SJCRH30 (cell line): ENCODE measurements at regions not wholly inside any gene's neighbourhood (a gene's known extent, or its start where the extent isn't known, plus 50 kb on each side); places are given as distances from the start of the nearest gene placed in this dataset.
A peak's percentile ranks its signal among the peaks of the same experiment; 100 is the strongest.

Experiments
- DNase-seq, 2 experiments: peaks; one replicate each; pipeline ENCODE4 v3.0.0-alpha.2; 2015 to 2020
- H3K27ac ChIP-seq: fragments of 250-450 bp; sonication (Bioruptor Pico); 2 replicates; pipeline ENCODE4 v1.5.1; 2020; ENCODE audit warnings: mild to moderate bottlenecking, moderate library complexity
- H3K27me3 ChIP-seq: fragments of 250-450 bp; sonication (Bioruptor Pico); 2 replicates; pipeline ENCODE4 v1.5.1; 2020; ENCODE audit warnings: mild to moderate bottlenecking, moderate library complexity
- H3K36me3 ChIP-seq: fragments of 250-450 bp; sonication (Bioruptor Pico); 2 replicates; pipeline ENCODE4 v1.5.1; 2020; ENCODE audit warnings: mild to moderate bottlenecking, moderate library complexity
- H3K4me1 ChIP-seq: fragments of 250-450 bp; sonication (Bioruptor Pico); 2 replicates; pipeline ENCODE4 v1.5.1; 2020; ENCODE audit warnings: mild to moderate bottlenecking, moderate library complexity
- H3K4me3 ChIP-seq: fragments of 250-450 bp; sonication (Bioruptor Pico); 2 replicates; pipeline ENCODE4 v1.5.1; 2020; ENCODE audit warnings: mild to moderate bottlenecking, moderate library complexity
- H3K9me3 ChIP-seq: fragments of 250-450 bp; sonication (Bioruptor Pico); replicated peaks from 2 replicates; pipeline ENCODE4 v1.5.1; 2020; ENCODE audit warnings: mild to moderate bottlenecking, moderate library complexity

DNA sequence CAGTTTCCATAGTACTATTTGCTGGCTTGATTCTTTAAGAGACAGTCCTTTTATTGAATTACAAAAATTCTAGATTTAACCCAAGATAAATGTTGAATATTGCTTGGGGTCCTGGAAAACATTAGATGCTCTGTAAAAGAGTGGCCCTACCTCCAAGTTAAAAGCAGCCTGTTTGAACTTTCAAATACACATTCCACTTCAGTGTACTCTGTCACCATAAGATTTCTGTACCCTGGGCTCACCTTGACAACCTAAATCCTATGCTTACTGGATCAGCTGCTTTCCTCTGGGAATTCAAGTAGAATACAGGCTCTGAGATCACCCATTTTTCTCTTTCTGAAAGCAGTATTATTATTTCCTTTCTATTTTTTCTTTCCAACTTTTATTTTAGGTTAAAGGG, 107.7 kb upstream of the DCN start:
- Histone ChIP-seq H3K9me3 (no peaks in the 10 kb centered on the region), H3K4me1 (no peaks in the 10 kb centered on the region), H3K27me3 (no peaks in the 10 kb centered on the region), H3K36me3 (no peaks in the 10 kb centered on the region), H3K4me3 (no peak overlapping the region), H3K27ac (no peak overlapping the region)
- no peak for DNase-seq

DNA sequence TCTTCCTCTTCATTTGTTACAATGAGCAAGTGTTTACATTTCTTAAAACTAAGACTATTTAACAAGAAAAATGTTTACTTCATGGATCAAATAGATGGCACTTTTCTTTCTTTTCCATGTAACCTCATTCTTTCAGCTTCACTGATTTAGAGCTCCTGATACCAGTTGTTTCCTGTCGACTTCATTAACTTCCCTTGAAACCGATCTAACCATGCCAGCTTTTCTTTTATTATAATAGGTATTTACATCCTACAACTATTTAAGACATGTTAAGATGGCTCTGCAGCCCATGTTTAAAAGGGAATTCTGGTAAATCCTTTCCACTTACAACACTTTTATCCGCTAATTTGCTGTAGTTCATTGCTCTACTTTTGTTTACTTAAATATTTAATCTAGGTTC, 107.3 kb upstream of the DCN start:
- H3K4me1 ChIP-seq, result no peaks in the 10 kb centered on the region
- no peak overlapping the region for H3K27ac ChIP-seq
- H3K36me3 ChIP-seq, result no peaks in the 10 kb centered on the region
- peak in 1 of 2 experiments; percentile 6 for DNase-seq
- no peak overlapping the region for H3K4me3 ChIP-seq
- H3K27me3 ChIP-seq, result no peaks in the 10 kb centered on the region
- H3K9me3 ChIP-seq, result no peaks in the 10 kb centered on the region

DNA sequence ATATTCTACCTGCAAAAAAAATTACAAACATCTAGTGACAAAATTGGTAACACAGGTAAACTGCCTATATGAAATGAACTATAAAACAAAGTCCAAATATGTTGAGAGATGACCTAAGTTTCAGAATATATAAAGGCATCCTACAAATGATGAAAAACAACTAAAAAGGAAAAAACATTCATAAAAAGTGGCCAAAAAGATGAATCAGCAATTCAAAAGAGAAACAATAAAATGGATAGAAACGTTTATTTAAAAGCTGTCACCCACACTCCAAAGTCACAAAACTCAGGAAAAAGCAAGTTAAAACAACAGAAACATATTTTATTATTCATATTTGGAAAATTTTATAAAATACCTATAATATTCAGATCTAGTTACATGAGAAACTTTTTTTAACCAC, 106.5 kb upstream of the DCN start:
- no peak overlapping the region for H3K27ac ChIP-seq
- no peaks in the 10 kb centered on the region for H3K9me3 ChIP-seq
- H3K36me3 ChIP-seq, result no peaks in the 10 kb centered on the region
- H3K27me3 ChIP-seq, result no peaks in the 10 kb centered on the region
- no peaks in the 10 kb centered on the region for H3K4me1 ChIP-seq
- DNase-seq, result no peak
- no peak overlapping the region for H3K4me3 ChIP-seq

DNA sequence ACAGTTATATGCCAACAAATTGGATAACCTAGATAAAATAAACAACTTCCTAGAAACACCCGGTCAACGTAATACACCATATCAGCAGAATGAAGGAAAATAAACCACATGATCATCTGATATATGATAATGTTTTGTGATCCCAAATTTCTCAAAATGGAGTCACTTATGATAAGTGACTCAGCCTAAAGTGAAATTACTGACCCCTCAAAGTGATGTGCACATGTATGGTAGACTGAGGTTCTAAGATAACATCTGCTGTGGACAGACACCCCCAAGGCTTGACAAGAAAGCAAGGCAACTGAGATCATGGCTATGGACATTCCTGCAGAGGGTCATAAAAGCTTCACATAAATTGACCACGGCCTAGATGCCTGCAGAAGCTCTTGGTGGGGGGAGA, 105.1 kb upstream of the DCN start:
- no peaks in the 10 kb centered on the region for H3K36me3 ChIP-seq
- no peaks in the 10 kb centered on the region for H3K9me3 ChIP-seq
- H3K27me3 ChIP-seq, result no peaks in the 10 kb centered on the region
- no peak for DNase-seq
- no peak overlapping the region for H3K4me3 ChIP-seq
- H3K27ac ChIP-seq, result no peak overlapping the region
- no peaks in the 10 kb centered on the region for H3K4me1 ChIP-seq

DNA sequence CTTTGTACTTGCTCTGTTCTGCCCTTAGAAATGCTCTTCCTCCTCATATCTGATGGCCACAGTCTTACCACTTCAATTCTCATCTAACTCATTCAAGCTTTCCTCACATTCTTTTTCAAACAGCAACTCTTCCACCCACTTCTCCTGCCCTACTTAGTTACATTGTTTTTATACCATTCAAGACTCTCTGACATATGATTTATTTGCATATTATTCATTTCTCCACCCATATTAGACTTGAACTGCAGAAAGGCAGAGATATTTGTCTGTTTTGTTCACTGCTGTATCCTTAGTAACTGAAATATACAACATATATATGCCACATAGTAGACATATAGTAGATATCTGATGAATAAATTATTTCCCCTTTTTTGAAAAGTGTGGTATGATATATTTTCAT, 95.5 kb upstream of the DCN start:
- H3K27me3 ChIP-seq, result no peaks in the 10 kb centered on the region
- H3K36me3 ChIP-seq, result no peaks in the 10 kb centered on the region
- no peak overlapping the region for H3K27ac ChIP-seq
- DNase-seq, result no peak
- H3K9me3 ChIP-seq, result no peaks in the 10 kb centered on the region
- H3K4me3 ChIP-seq, result no peak overlapping the region
- H3K4me1 ChIP-seq, result no peaks in the 10 kb centered on the region

DNA sequence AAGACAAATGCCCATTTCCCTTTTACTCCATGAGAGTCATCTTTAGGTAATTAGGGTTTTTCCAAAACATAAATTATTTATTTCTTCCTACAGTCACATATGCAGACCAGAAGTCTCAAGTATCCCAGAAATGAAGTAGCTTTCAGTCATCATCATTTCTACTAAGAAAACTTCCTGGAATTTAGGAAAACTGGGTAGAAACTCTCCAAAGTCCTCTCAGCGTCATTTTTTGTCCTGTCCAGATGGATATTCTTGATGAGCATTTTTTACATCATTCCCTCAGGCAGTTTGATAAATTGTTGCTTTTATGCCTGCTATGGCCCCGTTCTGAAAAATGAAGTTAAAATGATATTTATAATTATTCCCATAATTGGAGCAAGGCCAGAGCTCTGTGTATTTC, 93.9 kb upstream of the DCN start:
- Histone ChIP-seq H3K4me3 (no peak overlapping the region), H3K36me3 (no peaks in the 10 kb centered on the region), H3K4me1 (peaks cover 2% of the 10 kb centered on the region; the same call in 1 of the 2 replicates), H3K27ac (no peak overlapping the region), H3K9me3 (no peaks in the 10 kb centered on the region), H3K27me3 (no peaks in the 10 kb centered on the region)
- no peak for DNase-seq

DNA sequence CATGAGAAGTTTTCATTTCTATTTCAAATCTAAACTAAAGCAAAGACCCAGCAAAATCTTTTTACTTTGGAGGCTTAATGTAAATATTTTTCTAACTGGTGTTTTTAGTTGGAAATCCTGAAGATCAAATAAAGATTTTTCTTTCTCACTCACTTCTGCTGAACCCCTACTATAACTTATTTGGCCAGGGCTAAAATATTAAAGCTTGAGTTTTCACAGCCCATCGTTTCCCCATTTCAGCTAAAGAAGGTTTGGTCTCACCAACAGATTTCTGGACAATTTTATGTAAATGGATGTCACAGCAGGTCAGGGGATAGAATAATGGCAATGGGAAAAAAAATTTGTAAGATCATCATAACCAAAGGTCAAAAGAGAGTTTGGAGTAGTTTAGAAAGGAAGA, 92.7 kb upstream of the DCN start:
- H3K27ac ChIP-seq, result no peak overlapping the region
- H3K27me3 ChIP-seq, result no peaks in the 10 kb centered on the region
- H3K4me3 ChIP-seq, result no peak overlapping the region
- no peak for DNase-seq
- no peaks in the 10 kb centered on the region for H3K9me3 ChIP-seq
- H3K4me1 ChIP-seq, result peaks cover 2% of the 10 kb centered on the region; the same call in 1 of the 2 replicates
- H3K36me3 ChIP-seq, result no peaks in the 10 kb centered on the region

DNA sequence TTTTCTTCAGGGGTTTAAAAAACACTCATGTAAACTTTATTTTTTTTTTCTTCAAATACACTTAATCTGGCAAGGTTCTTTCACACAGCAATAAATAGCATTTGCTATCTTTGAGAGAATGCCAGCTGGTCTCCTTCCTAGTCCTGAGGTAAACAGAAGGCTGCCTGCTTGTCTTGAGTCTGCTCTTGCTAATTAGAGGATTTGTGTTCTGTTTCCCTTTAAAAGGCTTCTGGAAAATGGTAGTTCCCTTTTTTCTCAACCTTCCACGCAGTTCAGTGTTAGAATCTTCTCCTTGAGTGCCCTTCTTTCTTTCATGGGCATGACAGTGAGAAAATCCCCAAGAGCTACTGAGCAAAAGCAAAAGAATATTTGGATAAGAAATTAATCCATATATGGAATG, 92.3 kb upstream of the DCN start:
- H3K27me3 ChIP-seq, result no peaks in the 10 kb centered on the region
- H3K27ac ChIP-seq, result no peak overlapping the region
- peaks cover 2% of the 10 kb centered on the region; the same call in 1 of the 2 replicates for H3K4me1 ChIP-seq
- no peaks in the 10 kb centered on the region for H3K36me3 ChIP-seq
- H3K4me3 ChIP-seq, result no peak overlapping the region
- no peaks in the 10 kb centered on the region for H3K9me3 ChIP-seq
- DNase-seq, result no peak

DNA sequence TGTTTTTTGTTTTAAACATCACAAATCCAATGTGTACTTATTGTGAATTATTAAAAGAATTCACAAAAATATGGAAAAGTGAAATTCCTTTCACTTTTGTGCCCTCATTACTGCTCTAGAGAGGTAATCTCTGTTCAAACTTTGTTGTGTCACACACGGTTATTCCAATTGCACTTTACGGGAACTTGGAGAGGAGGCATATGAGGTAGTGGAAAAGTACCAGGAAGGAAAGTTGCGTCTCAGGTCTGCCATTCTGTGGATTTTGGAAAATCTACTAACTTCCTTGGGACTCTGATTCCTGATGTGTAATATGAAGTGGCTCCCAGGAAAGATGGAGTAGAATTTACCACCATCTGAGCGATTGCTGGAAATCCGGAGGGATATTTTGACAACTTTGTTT, 90.9 kb upstream of the DCN start:
- H3K9me3 ChIP-seq, result no peaks in the 10 kb centered on the region
- no peak for DNase-seq
- H3K27ac ChIP-seq, result no peak overlapping the region
- no peaks in the 10 kb centered on the region for H3K27me3 ChIP-seq
- H3K36me3 ChIP-seq, result no peaks in the 10 kb centered on the region
- H3K4me1 ChIP-seq, result peaks cover 2% of the 10 kb centered on the region; the same call in 1 of the 2 replicates
- no peak overlapping the region for H3K4me3 ChIP-seq

DNA sequence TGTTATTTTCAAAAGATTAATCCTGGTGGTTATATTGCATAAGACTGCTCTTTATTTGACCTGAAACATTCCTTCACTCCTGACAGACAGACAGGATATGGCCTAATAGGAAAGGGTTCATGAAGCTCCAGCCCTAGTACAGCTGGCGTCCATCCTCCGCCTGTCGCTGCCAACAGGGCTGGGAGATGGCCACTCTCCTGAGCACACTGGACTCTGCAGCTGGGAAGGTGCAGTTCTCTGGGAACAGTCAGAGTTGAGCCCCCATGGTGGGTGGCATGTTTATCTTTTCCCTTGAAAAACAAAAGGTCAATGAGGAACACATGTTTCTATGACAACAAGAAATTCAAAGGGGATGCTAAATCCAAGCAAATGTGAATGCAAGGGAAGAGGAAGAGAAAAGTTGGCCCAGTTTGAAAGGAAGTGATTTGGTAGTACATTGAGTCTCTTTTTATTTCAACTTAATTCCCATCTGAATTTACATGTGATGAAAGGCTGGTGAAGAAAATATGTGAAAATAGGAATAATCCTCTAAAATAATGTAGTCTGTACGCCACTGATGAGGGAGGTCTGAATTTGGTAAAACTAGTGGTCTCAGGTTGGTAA, 89.9 kb upstream of the DCN start:
- Histone ChIP-seq H3K9me3 (no peaks in the 10 kb centered on the region), H3K27ac (no peak overlapping the region), H3K4me3 (no peak overlapping the region), H3K4me1 (peaks cover 2% of the 10 kb centered on the region; the same call in 1 of the 2 replicates), H3K36me3 (no peaks in the 10 kb centered on the region), H3K27me3 (no peaks in the 10 kb centered on the region)
- DNase-seq, result peak; percentile 18 to 26

DNA sequence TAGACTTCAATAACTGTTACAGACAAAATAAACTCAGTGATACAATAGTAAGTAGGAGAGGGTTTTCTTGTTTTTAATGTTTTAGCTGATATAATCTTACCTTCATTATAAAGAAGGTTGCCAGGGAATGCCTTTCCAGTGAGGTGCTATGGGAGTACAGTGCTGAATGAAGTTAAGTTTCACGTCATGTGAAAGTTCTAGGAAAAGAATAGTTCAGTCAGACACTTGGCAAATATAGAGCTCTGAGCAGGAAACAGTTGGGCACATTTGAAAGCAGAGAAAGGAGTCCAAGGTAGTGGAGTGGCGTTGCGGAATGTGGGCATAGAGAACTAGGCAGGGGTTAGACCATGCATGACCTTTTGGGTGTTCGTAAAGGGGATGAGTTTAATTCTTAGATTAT, 88.6 kb upstream of the DCN start:
- no peak for DNase-seq
- Histone ChIP-seq H3K9me3 (no peaks in the 10 kb centered on the region), H3K27ac (no peak overlapping the region), H3K36me3 (no peaks in the 10 kb centered on the region), H3K4me1 (peaks cover 2% of the 10 kb centered on the region; the same call in 1 of the 2 replicates), H3K4me3 (no peak overlapping the region), H3K27me3 (no peaks in the 10 kb centered on the region)

DNA sequence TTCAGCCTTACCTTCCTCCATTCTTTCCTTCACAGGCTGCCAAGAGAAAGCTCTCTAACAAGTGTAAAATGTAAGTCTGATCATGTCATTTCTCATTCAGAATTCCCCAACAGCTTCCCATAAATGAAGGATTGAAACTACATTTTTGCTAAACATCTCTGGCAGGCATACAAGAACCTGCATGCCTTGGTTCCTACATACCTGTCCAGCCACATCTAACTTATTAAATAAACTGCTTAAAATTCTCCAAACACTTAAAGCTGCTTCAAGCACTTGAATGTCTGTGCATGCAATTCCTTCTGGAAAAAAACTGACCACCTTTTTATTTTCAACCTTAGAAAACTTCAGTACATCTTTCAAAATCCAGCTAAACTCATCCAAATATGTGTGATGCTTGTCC, 84.4 kb upstream of the DCN start:
- H3K27ac ChIP-seq, result no peak overlapping the region
- no peaks in the 10 kb centered on the region for H3K36me3 ChIP-seq
- H3K9me3 ChIP-seq, result no peaks in the 10 kb centered on the region
- H3K4me3 ChIP-seq, result no peak overlapping the region
- H3K4me1 ChIP-seq, result no peaks in the 10 kb centered on the region; the same call in 1 of the 2 replicates
- DNase-seq, result no peak
- H3K27me3 ChIP-seq, result no peaks in the 10 kb centered on the region

DNA sequence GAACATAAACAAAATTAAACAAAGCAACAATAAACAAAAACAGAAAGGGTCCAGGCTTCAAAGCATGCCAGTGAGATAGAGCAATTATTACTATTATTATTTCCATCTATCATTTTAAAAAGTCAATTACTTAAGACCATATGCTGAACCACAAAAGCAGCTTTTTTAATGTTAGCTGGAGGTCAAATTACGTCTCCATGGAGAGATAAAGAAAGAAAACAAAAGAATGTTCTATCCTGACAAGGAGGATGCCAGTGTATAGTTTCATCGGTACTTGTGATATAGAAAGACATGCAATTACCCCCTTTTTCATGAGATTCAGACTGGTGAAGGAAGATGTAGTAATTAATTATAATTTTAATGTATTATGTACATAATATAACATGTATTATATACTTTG, 81.6 kb upstream of the DCN start:
- Histone ChIP-seq H3K36me3 (no peaks in the 10 kb centered on the region), H3K4me1 (no peaks in the 10 kb centered on the region), H3K27ac (no peak overlapping the region), H3K27me3 (no peaks in the 10 kb centered on the region), H3K9me3 (no peaks in the 10 kb centered on the region; the same call in 1 of the 2 replicates), H3K4me3 (no peak overlapping the region)
- DNase-seq, result no peak

DNA sequence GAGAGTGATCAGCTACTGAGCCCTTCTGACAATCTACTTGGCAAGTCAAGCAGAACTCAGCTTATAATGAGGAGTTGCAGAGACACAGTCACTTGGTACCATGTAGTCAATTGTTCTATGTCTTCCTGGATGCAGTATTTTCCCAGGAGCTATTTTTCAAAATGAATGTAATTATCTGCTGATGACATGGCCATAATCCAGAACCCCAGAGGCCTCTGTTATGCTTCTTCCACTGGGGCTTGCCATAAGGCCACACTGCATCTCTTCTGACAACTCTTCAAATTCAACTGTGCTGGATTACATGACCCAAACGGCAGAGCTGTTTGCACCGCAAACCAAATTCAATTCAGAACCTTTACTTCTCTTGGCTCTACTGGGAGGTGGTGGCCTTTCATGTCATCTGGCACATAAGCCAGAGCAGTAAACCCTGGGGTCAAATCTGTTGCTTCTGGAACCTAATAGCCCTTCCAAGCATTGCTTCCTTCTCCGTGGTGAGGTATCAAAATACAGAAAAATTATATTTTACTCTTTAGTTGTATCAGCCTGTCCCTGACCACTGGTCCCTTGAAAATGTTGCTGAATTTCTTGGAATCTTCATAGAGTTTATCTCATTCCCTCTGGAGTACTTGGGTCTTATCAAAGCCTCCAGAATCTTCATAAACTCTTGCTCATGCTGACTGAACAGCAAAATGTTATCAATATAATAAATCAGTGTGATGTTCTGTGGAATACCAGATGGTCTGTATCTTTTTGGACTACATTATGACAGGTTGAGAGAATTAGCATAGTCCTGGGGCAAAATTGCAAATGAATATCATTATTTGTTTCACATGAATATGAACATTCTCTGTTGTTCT, 79.4 kb upstream of the DCN start:
- Histone ChIP-seq H3K4me1 (no peaks in the 10 kb centered on the region), H3K27me3 (no peaks in the 10 kb centered on the region), H3K27ac (no peak overlapping the region), H3K36me3 (no peaks in the 10 kb centered on the region), H3K9me3 (no peaks in the 10 kb centered on the region; the same call in 1 of the 2 replicates), H3K4me3 (no peak overlapping the region)
- DNase-seq, result no peak

DNA sequence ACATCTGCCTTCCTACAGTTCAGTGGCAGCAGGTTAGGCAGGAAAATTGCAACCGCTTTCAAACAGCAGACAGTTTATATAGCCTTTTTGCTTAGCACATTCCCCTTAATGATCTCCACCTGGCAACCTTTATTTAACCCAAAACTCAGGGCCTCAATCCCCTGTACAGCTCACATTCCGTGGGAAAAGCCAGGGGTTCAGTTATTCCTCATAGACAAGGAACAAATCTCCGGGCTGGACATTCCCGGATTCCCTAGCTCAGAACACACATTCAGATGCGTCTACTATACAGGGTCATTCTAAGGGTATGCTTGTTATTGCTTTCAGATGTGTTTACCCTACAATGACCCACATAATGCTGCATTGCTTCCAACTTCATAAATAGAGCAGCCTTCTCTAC, 73.8 kb upstream of the DCN start:
- no peaks in the 10 kb centered on the region for H3K27me3 ChIP-seq
- no peak overlapping the region for H3K27ac ChIP-seq
- H3K4me3 ChIP-seq, result no peak overlapping the region
- H3K36me3 ChIP-seq, result no peaks in the 10 kb centered on the region
- no peaks in the 10 kb centered on the region for H3K4me1 ChIP-seq
- no peaks in the 10 kb centered on the region; the same call in 1 of the 2 replicates for H3K9me3 ChIP-seq
- DNase-seq, result no peak

DNA sequence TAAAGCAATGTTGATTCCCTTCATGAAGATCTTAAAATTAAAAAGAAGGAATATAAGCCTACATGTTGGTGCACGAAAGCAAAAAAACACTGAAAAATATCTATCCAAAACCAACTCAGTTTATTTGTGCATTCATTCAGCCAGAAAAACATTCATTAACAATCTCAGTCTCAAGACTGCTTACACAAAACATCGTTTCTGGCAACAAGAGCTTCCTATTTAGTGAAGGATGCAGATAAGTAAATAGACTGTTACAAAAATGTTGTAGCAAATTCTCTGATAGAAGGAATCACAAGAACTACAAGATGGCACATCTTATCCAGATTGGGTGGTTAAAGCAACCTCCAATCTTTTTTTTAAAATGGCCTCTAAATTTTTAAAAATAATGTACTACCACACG, 69.7 kb upstream of the DCN start:
- Histone ChIP-seq H3K4me1 (no peaks in the 10 kb centered on the region), H3K36me3 (no peaks in the 10 kb centered on the region), H3K9me3 (no peaks in the 10 kb centered on the region), H3K4me3 (no peak overlapping the region), H3K27ac (no peak overlapping the region), H3K27me3 (no peaks in the 10 kb centered on the region)
- DNase-seq, result no peak
